Epidermal melanocyte (primary cell): ENCODE measurements at regions not wholly inside any gene's neighbourhood (a gene's known extent, or its start where the extent isn't known, plus 50 kb on each side); places are given as distances from the start of the nearest gene placed in this dataset.

Experiments
- DNase-seq: peaks from one replicate; pipeline ENCODE4 v3.0.0; 2011; ENCODE audit warnings: low spot score; ENCODE audit not compliant: insufficient read length

- no peak for DNase-seq
These were observed 240.5 kb downstream of the LTN1 start for GRCh38 chr21:28752131-28752530.

- no peak for DNase-seq
These were observed 241.5 kb downstream of the LTN1 start for GRCh38 chr21:28751176-28751575.

- DNase-seq = no peak
These were observed 242.1 kb downstream of the LTN1 start for GRCh38 chr21:28750565-28750964.

- no peak for DNase-seq
These were observed 243.1 kb downstream of the LTN1 start for GRCh38 chr21:28749536-28749935.

GRCh38 chr21:28747464-28747863, 245.2 kb downstream of the LTN1 start:
- DNase-seq = no peak

GRCh38 chr21:28746166-28746565, 246.5 kb downstream of the LTN1 start:
- no peak for DNase-seq

- peak; percentile 69 for DNase-seq
These were observed 247.3 kb downstream of the LTN1 start for GRCh38 chr21:28745131-28746016.

GRCh38 chr21:28743723-28744122, 249.0 kb downstream of the LTN1 start:
- no peak for DNase-seq

GRCh38 chr21:28742527-28742926, 250.2 kb downstream of the LTN1 start:
- no peak for DNase-seq

GRCh38 chr21:28740125-28740524, 252.6 kb downstream of the LTN1 start:
- DNase-seq = no peak

GRCh38 chr21:28738882-28739281, 253.8 kb downstream of the LTN1 start:
- no peak for DNase-seq

- DNase-seq = no peak
These were observed 254.3 kb downstream of the LTN1 start for GRCh38 chr21:28738420-28738704.

- no peak for DNase-seq
These were observed 254.8 kb downstream of the LTN1 start for GRCh38 chr21:28737674-28738419.

GRCh38 chr21:28734522-28735175, 258.0 kb downstream of the LTN1 start:
- DNase-seq = no peak

GRCh38 chr21:28731700-28732321, 260.9 kb downstream of the LTN1 start:
- no peak for DNase-seq

- no peak for DNase-seq
These were observed 262.8 kb downstream of the LTN1 start for GRCh38 chr21:28729887-28730286.

- no peak for DNase-seq
These were observed 264.9 kb downstream of the LTN1 start for GRCh38 chr21:28727809-28728208.

GRCh38 chr21:28725396-28725795, 267.3 kb downstream of the LTN1 start:
- DNase-seq = no peak

- DNase-seq = no peak
These were observed 269.0 kb downstream of the LTN1 start for GRCh38 chr21:28723646-28724045.

GRCh38 chr21:28719723-28720122, 273.0 kb downstream of the LTN1 start:
- no peak for DNase-seq

- no peak for DNase-seq
These were observed 277.8 kb downstream of the LTN1 start for GRCh38 chr21:28714777-28715464.
